Liver (tissue), 7 donors: ENCODE measurements at regions not wholly inside any gene's neighbourhood (a gene's known extent, or its start where the extent isn't known, plus 50 kb on each side); places are given as distances from the start of the nearest gene placed in this dataset.

Source experiments
- DNase-seq: peaks from one replicate; pipeline ENCODE4 v3.0.0-alpha.2; 2017; ENCODE audit warnings: low spot score
- H3K27ac ChIP-seq, 2 donors: one replicate each; pipeline ENCODE4 v1.7.0; 2013; ENCODE audit warnings: inconsistent platforms in 2 of 2, low read length in 2 of 2, control low read depth in 1 of 2, low read depth in 1 of 2, mild to moderate bottlenecking in 1 of 2
- H3K27me3 ChIP-seq, 4 donors: one replicate each; pipeline versions ENCODE4 v1.6.1 to v1.7.0; 2013; ENCODE audit warnings: low read length in 3 of 4, inconsistent platforms in 1 of 4, mild to moderate bottlenecking in 1 of 4, moderate library complexity in 1 of 4; ENCODE audit not compliant: control insufficient read depth in 4 of 4, insufficient read depth in 4 of 4
- H3K36me3 ChIP-seq, 4 donors: one replicate each; pipeline versions ENCODE4 v1.6.1 to v1.7.0; 2013; ENCODE audit warnings: low read length in 3 of 4, mild to moderate bottlenecking in 3 of 4, low read depth in 1 of 4, moderate library complexity in 1 of 4; ENCODE audit not compliant: control insufficient read depth in 4 of 4, insufficient read depth in 3 of 4
- H3K4me1 ChIP-seq, 4 donors: one replicate each; pipeline versions ENCODE4 v1.6.1 to v1.7.0; 2013; ENCODE audit warnings: low read length in 3 of 4, mild to moderate bottlenecking in 3 of 4, moderate library complexity in 1 of 4; ENCODE audit not compliant: control insufficient read depth in 4 of 4, insufficient read depth in 4 of 4
- H3K4me3 ChIP-seq, 3 donors: one replicate each; pipeline versions ENCODE4 v1.6.1 to v1.7.0; 2013; ENCODE audit warnings: low read length in 3 of 3, control low read depth in 1 of 3, low read depth in 1 of 3, mild to moderate bottlenecking in 1 of 3
- H3K9ac ChIP-seq, 2 donors: one replicate each; pipeline ENCODE4 v1.7.0; 2013; ENCODE audit warnings: low read length in 2 of 2, mild to moderate bottlenecking in 2 of 2, moderate library complexity in 2 of 2, control low read depth in 1 of 2, low read depth in 1 of 2
- H3K9me3 ChIP-seq, 4 donors: one replicate each; pipeline versions ENCODE4 v1.6.1 to v1.7.0; 2013; ENCODE audit warnings: low read length in 3 of 4; ENCODE audit not compliant: control insufficient read depth in 4 of 4
- ATF3 ChIP-seq: IDR thresholded peaks from 2 replicates; pipeline ENCODE4 v1.6.1; 2016; ENCODE audit warnings: antibody characterized with exemption
- CTCF ChIP-seq: fragments of 150-350 bp; IDR thresholded peaks from 2 replicates; pipeline ENCODE4 v1.5.1; 2017; ENCODE audit warnings: improper control_type of control experiment, low read depth, low read length; ENCODE audit not compliant: missing input control
- EGR1 ChIP-seq, 2 donors: IDR thresholded peaks; 2 replicates each; pipeline ENCODE4 v1.6.1; 2016 to 2018; ENCODE audit warnings: antibody characterized with exemption in 2 of 2, low read depth in 2 of 2
- FOXA1 ChIP-seq: IDR thresholded peaks from 2 replicates; pipeline ENCODE4 v1.6.1; 2016; ENCODE audit warnings: antibody characterized with exemption
- FOXA2 ChIP-seq: IDR thresholded peaks from 2 replicates; pipeline ENCODE4 v1.6.1; 2016; ENCODE audit warnings: antibody characterized with exemption
- HNF4A ChIP-seq, 2 donors: conservative IDR thresholded peaks; 2 replicates each; pipeline ENCODE4 v1.6.1; 2016; ENCODE audit warnings: antibody characterized with exemption in 2 of 2, mild to moderate bottlenecking in 2 of 2
- HNF4G ChIP-seq: IDR thresholded peaks from 2 replicates; pipeline ENCODE4 v1.6.1; 2016; ENCODE audit warnings: antibody characterized with exemption
- JUND ChIP-seq, 2 donors: IDR thresholded peaks; 2 replicates each; pipeline ENCODE4 v1.6.1; 2016; ENCODE audit warnings: antibody characterized with exemption in 2 of 2
- MAX ChIP-seq: IDR thresholded peaks from 2 replicates; pipeline ENCODE4 v1.6.1; 2016; ENCODE audit warnings: antibody characterized with exemption
- NR2F2 ChIP-seq: IDR thresholded peaks from 2 replicates; pipeline ENCODE4 v1.6.1; 2016; ENCODE audit warnings: antibody characterized with exemption
- RAD21 ChIP-seq, 2 donors: IDR thresholded peaks; 2 replicates each; pipeline ENCODE4 v1.6.1; 2016; ENCODE audit warnings: antibody characterized with exemption in 2 of 2, mild to moderate bottlenecking in 2 of 2
- REST ChIP-seq: IDR thresholded peaks from 2 replicates; pipeline ENCODE4 v1.6.1; 2016; ENCODE audit warnings: antibody characterized with exemption, mild to moderate bottlenecking
- RXRA ChIP-seq, 2 donors: IDR thresholded peaks; 2 replicates each; pipeline ENCODE4 v1.6.1; 2017 to 2018; ENCODE audit warnings: antibody characterized with exemption in 2 of 2, mild to moderate bottlenecking in 1 of 2
- SP1 ChIP-seq: IDR thresholded peaks from 2 replicates; pipeline ENCODE4 v1.6.1; 2018; ENCODE audit warnings: antibody characterized with exemption, mild to moderate bottlenecking
- TAF1 ChIP-seq: conservative IDR thresholded peaks from 2 replicates; pipeline ENCODE4 v1.6.1; 2016; ENCODE audit warnings: antibody characterized with exemption, mild to moderate bottlenecking
- YY1 ChIP-seq: IDR thresholded peaks from 2 replicates; pipeline ENCODE4 v1.6.1; 2016; ENCODE audit warnings: antibody characterized with exemption, mild to moderate bottlenecking
- ZBTB33 ChIP-seq: IDR thresholded peaks from 2 replicates; pipeline ENCODE4 v1.6.1; 2016; ENCODE audit warnings: antibody characterized with exemption
- donor health status: healthy.
- donor health status: healthy.
- donor health status: healthy.
- donor health status: healthy.

- H3K27me3 ChIP-seq: no peaks in the 10 kb centered on the region
- no peak for DNase-seq
- no peak overlapping the region for H3K4me3 ChIP-seq
- no peak for TF ChIP-seq FOXA1
- TF ChIP-seq HNF4G: no peak
- no peak for TF ChIP-seq HNF4A (conservative IDR thresholded peaks at IDR 0.05)
- no peak for TF ChIP-seq TAF1
- no peak for TF ChIP-seq YY1
- TF ChIP-seq RXRA (IDR thresholded peaks at IDR 0.05): no peak
- no peak for TF ChIP-seq SP1
- TF ChIP-seq EGR1 (IDR thresholded peaks at IDR 0.05; ENCODE audit: low read depth in 2 of 2): no peak
- TF ChIP-seq NR2F2: no peak
- TF ChIP-seq CTCF: no peak
- TF ChIP-seq ATF3: no peak
- no peak for TF ChIP-seq MAX
- TF ChIP-seq JUND (IDR thresholded peaks at IDR 0.05): no peak
- TF ChIP-seq ZBTB33: no peak
- TF ChIP-seq FOXA2: no peak
- no peak for TF ChIP-seq REST
- no peak for TF ChIP-seq RAD21 (IDR thresholded peaks at IDR 0.05)
- H3K9ac ChIP-seq: no peak overlapping the region
- no peaks in the 10 kb centered on the region for H3K4me1 ChIP-seq
- H3K27ac ChIP-seq: no peak overlapping the region
- H3K9me3 ChIP-seq: no peaks in the 10 kb centered on the region
- no peaks in the 10 kb centered on the region for H3K36me3 ChIP-seq
These were observed 140.7 kb upstream of the GRIP1 start for GRCh38 chr12:66819587-66819986.

GRCh38 chr12:66822961-66823360, 144.1 kb upstream of the GRIP1 start:
- no peak for DNase-seq
- H3K9ac ChIP-seq: no peak overlapping the region
- H3K36me3 ChIP-seq: no peaks in the 10 kb centered on the region
- H3K9me3 ChIP-seq: peaks cover 0 to 1% (median 0%) of the 10 kb centered on the region in 4 donors
- H3K27me3 ChIP-seq: no peaks in the 10 kb centered on the region
- H3K27ac ChIP-seq: no peak overlapping the region
- no peaks in the 10 kb centered on the region for H3K4me1 ChIP-seq
- H3K4me3 ChIP-seq: no peak overlapping the region
- TF ChIP-seq RAD21 (IDR thresholded peaks at IDR 0.05) (no peak), FOXA1 (no peak), MAX (no peak), TAF1 (no peak), HNF4A (conservative IDR thresholded peaks at IDR 0.05) (no peak), HNF4G (no peak), RXRA (IDR thresholded peaks at IDR 0.05) (no peak), CTCF (no peak), FOXA2 (no peak), ATF3 (no peak), REST (no peak)
